HAP-1 (cell line): ENCODE measurements at regions not wholly inside any gene's neighbourhood (a gene's known extent, or its start where the extent isn't known, plus 50 kb on each side); places are given as distances from the start of the nearest gene placed in this dataset.
"Not testable (repeated sequence)": the region's sequence is repeated elsewhere in the genome, so short reads cannot be mapped to it uniquely, and the experiment has no call there.

Experiments
- DNase-seq, 2 experiments: peaks; one replicate each; pipeline ENCODE4 v3.0.0-alpha.2; 2016 to 2020; ENCODE audit warnings: low spot score in 2 of 2
- H3K27me3 ChIP-seq: fragments of 250-450 bp; sonication (Bioruptor Pico); 2 replicates; pipeline ENCODE4 v1.5.1; 2020; ENCODE audit warnings: low read depth, mild to moderate bottlenecking, moderate library complexity
- H3K36me3 ChIP-seq: fragments of 250-450 bp; sonication (Bioruptor Pico); replicated peaks from 2 replicates; pipeline ENCODE4 v1.5.1; 2020; ENCODE audit warnings: mild to moderate bottlenecking
- H3K4me1 ChIP-seq: fragments of 250-450 bp; sonication (Bioruptor Pico); 2 replicates; pipeline ENCODE4 v1.5.1; 2020; ENCODE audit warnings: mild to moderate bottlenecking
- H3K4me3 ChIP-seq: fragments of 250-450 bp; sonication (Bioruptor Pico); 2 replicates; pipeline ENCODE4 v1.5.1; 2020; ENCODE audit warnings: mild to moderate bottlenecking, moderate library complexity
- H3K9me3 ChIP-seq: fragments of 250-450 bp; sonication (Bioruptor Pico); 2 replicates; pipeline ENCODE4 v1.5.1; 2020; ENCODE audit warnings: mild to moderate bottlenecking, moderate library complexity
- in situ Hi-C: fragments of 300-500 bp; cut with MboI; formaldehyde crosslinking; loops from 3 replicates; pipeline ENCODE4 v1.14.3; 2020; ENCODE audit warnings: low sequenced_read_pairs, inconsistent platforms, mixed read lengths

GRCh38 chr2:172264820-172265219 lies 162.1 kb upstream of the DLX2 start:
- H3K9me3 ChIP-seq, H3K4me3 ChIP-seq, H3K4me1 ChIP-seq, DNase-seq, H3K27me3 ChIP-seq, H3K36me3 ChIP-seq, in situ Hi-C loops: not testable (repeated sequence)

- H3K4me3 ChIP-seq, in situ Hi-C loops, H3K27me3 ChIP-seq, DNase-seq, H3K4me1 ChIP-seq, H3K9me3 ChIP-seq, H3K36me3 ChIP-seq: not testable (repeated sequence)
These were observed 157.7 kb upstream of the ITGA6 start for GRCh38 chr2:172269507-172270244.

- Histone ChIP-seq H3K9me3 (peaks cover 2% of the 10 kb centered on the region; the same call in 1 of the 2 replicates), H3K36me3 (no peaks in the 10 kb centered on the region), H3K4me1 (peaks cover 5% of the 10 kb centered on the region; the same call in 1 of the 2 replicates), H3K27me3 (no peaks in the 10 kb centered on the region), H3K4me3 (no peak overlapping the region)
- DNase-seq, result peak in 1 of 2 experiments; percentile 26
- in situ Hi-C loops, result no loop called here
These were observed 156.9 kb upstream of the ITGA6 start for GRCh38 chr2:172270278-172271079.

- DNase-seq, result no peak
- Histone ChIP-seq H3K4me1 (peaks cover 5% of the 10 kb centered on the region; the same call in 1 of the 2 replicates), H3K27me3 (no peaks in the 10 kb centered on the region), H3K4me3 (no peak overlapping the region), H3K36me3 (no peaks in the 10 kb centered on the region), H3K9me3 (no peaks in the 10 kb centered on the region)
- in situ Hi-C loops, result no loop called here
These were observed 153.3 kb upstream of the ITGA6 start for GRCh38 chr2:172273910-172274571.

GRCh38 chr2:172275239-172275638 lies 152.1 kb upstream of the ITGA6 start:
- H3K9me3 ChIP-seq, result no peaks in the 10 kb centered on the region
- in situ Hi-C loops, result no loop called here

GRCh38 chr2:172276961-172277360 lies 150.4 kb upstream of the ITGA6 start:
- in situ Hi-C loops, result no loop called here
- H3K4me3 ChIP-seq, result no peak overlapping the region
- no peaks in the 10 kb centered on the region for H3K4me1 ChIP-seq
- no peaks in the 10 kb centered on the region for H3K36me3 ChIP-seq
- no peaks in the 10 kb centered on the region for H3K27me3 ChIP-seq
- no peaks in the 10 kb centered on the region for H3K9me3 ChIP-seq
- no peak for DNase-seq

More at GRCh38 chr2:172275239-172275638, 152.1 kb upstream of the ITGA6 start:
- no peak for DNase-seq
- H3K27me3 ChIP-seq, result no peaks in the 10 kb centered on the region
- peaks cover 5% of the 10 kb centered on the region; the same call in 1 of the 2 replicates for H3K4me1 ChIP-seq
- no peak overlapping the region for H3K4me3 ChIP-seq
- no peaks in the 10 kb centered on the region for H3K36me3 ChIP-seq

GRCh38 chr2:172278667-172279066 lies 148.7 kb upstream of the ITGA6 start:
- Histone ChIP-seq H3K9me3 (no peaks in the 10 kb centered on the region), H3K27me3 (no peaks in the 10 kb centered on the region), H3K4me3 (no peak overlapping the region), H3K36me3 (no peaks in the 10 kb centered on the region), H3K4me1 (no peaks in the 10 kb centered on the region)
- in situ Hi-C loops, result no loop called here
- DNase-seq, result no peak

GRCh38 chr2:172279214-172279613 lies 148.2 kb upstream of the ITGA6 start:
- Histone ChIP-seq H3K36me3 (no peaks in the 10 kb centered on the region), H3K4me1 (no peaks in the 10 kb centered on the region), H3K9me3 (no peaks in the 10 kb centered on the region), H3K27me3 (no peaks in the 10 kb centered on the region), H3K4me3 (no peak overlapping the region)
- in situ Hi-C loops, result no loop called here
- DNase-seq, result no peak

- 0 out of 2 replicates have a peak, but pooled peaks cover under 1% of the 10 kb centered on the region for H3K4me1 ChIP-seq
- H3K27me3 ChIP-seq, result no peaks in the 10 kb centered on the region
- in situ Hi-C loops, result no loop called here
- no peak overlapping the region for H3K4me3 ChIP-seq
- no peaks in the 10 kb centered on the region for H3K9me3 ChIP-seq
- H3K36me3 ChIP-seq, result no peaks in the 10 kb centered on the region
- DNase-seq, result no peak
These were observed 147.6 kb upstream of the ITGA6 start for GRCh38 chr2:172279813-172280212.

- H3K36me3 ChIP-seq, result no peaks in the 10 kb centered on the region
- DNase-seq, result no peak
- H3K4me3 ChIP-seq, result no peak overlapping the region
- H3K27me3 ChIP-seq, result no peaks in the 10 kb centered on the region
- no peaks in the 10 kb centered on the region for H3K9me3 ChIP-seq
- peaks cover 8% of the 10 kb centered on the region; the same call in 1 of the 2 replicates for H3K4me1 ChIP-seq
- in situ Hi-C loops, result no loop called here
These were observed 146.6 kb upstream of the ITGA6 start for GRCh38 chr2:172280571-172281361.

- Histone ChIP-seq H3K4me1 (peaks cover 8% of the 10 kb centered on the region; the same call in 1 of the 2 replicates), H3K9me3 (no peaks in the 10 kb centered on the region), H3K27me3 (no peaks in the 10 kb centered on the region), H3K36me3 (no peaks in the 10 kb centered on the region), H3K4me3 (no peak overlapping the region)
- in situ Hi-C loops, result no loop called here
- DNase-seq, result no peak
These were observed 145.5 kb upstream of the ITGA6 start for GRCh38 chr2:172281648-172282570.

GRCh38 chr2:172282944-172283343 lies 144.4 kb upstream of the ITGA6 start:
- no peak overlapping the region for H3K4me3 ChIP-seq
- no peaks in the 10 kb centered on the region for H3K36me3 ChIP-seq
- peaks cover 8% of the 10 kb centered on the region; the same call in 1 of the 2 replicates for H3K4me1 ChIP-seq
- no peaks in the 10 kb centered on the region for H3K27me3 ChIP-seq
- H3K9me3 ChIP-seq, result no peaks in the 10 kb centered on the region
- in situ Hi-C loops, result no loop called here
- no peak for DNase-seq
